GM18520 (cell line): ENCODE measurements at regions not wholly inside any gene's neighbourhood (a gene's known extent, or its start where the extent isn't known, plus 50 kb on each side); places are given as distances from the start of the nearest gene placed in this dataset.
"Not testable (repeated sequence)": the region's sequence is repeated elsewhere in the genome, so short reads cannot be mapped to it uniquely, and the experiment has no call there.

Experiments
- ATAC-seq: cut with Tn5 transposase; IDR thresholded peaks from one replicate; pipeline ENCODE4 v1.9.1; 2021; ENCODE audit not compliant: unreplicated experiment

GRCh38 chr14:84859116-84859515 lies 670.8 kb upstream of the FLRT2 start:
- ATAC-seq, result no peak

GRCh38 chr14:84864548-84865271 lies 665.2 kb upstream of the FLRT2 start:
- no peak for ATAC-seq

- no peak for ATAC-seq
Observed at GRCh38 chr14:84871734-84872133, 658.2 kb upstream of the FLRT2 start.

GRCh38 chr14:84874436-84874835 lies 655.5 kb upstream of the FLRT2 start:
- no peak for ATAC-seq

GRCh38 chr14:84877061-84877460 lies 652.9 kb upstream of the FLRT2 start:
- no peak for ATAC-seq

GRCh38 chr14:84882830-84883229 lies 647.1 kb upstream of the FLRT2 start:
- no peak for ATAC-seq

GRCh38 chr14:84885061-84885460 lies 644.9 kb upstream of the FLRT2 start:
- no peak for ATAC-seq

GRCh38 chr14:84891404-84891803 lies 638.5 kb upstream of the FLRT2 start:
- ATAC-seq, result no peak

GRCh38 chr14:84894254-84894653 lies 635.7 kb upstream of the FLRT2 start:
- ATAC-seq, result no peak

GRCh38 chr14:84922370-84922769 lies 607.6 kb upstream of the FLRT2 start:
- no peak for ATAC-seq

GRCh38 chr14:84926656-84927055 lies 603.3 kb upstream of the FLRT2 start:
- ATAC-seq, result no peak

- ATAC-seq, result no peak
Observed at GRCh38 chr14:84927096-84927827, 602.7 kb upstream of the FLRT2 start.

- ATAC-seq, result no peak
Observed at GRCh38 chr14:84929086-84929485, 600.9 kb upstream of the FLRT2 start.

GRCh38 chr14:84929834-84930233 lies 600.1 kb upstream of the FLRT2 start:
- ATAC-seq, result no peak

GRCh38 chr14:84937016-84937415 lies 592.9 kb upstream of the FLRT2 start:
- ATAC-seq, result no peak

- ATAC-seq, result no peak
Observed at GRCh38 chr14:84937449-84937848, 592.5 kb upstream of the FLRT2 start.

- ATAC-seq, result not testable (repeated sequence)
Observed at GRCh38 chr14:84944901-84945300, 585.0 kb upstream of the FLRT2 start.

GRCh38 chr14:84959851-84960520 lies 570.0 kb upstream of the FLRT2 start:
- no peak for ATAC-seq

GRCh38 chr14:84961637-84962036 lies 568.3 kb upstream of the FLRT2 start:
- ATAC-seq, result no peak

- ATAC-seq, result no peak
Observed at GRCh38 chr14:84963518-84963917, 566.4 kb upstream of the FLRT2 start.

GRCh38 chr14:84965279-84965678 lies 564.7 kb upstream of the FLRT2 start:
- no peak for ATAC-seq

- no peak for ATAC-seq
Observed at GRCh38 chr14:84969501-84969900, 560.4 kb upstream of the FLRT2 start.
